GM10266 (cell line): ENCODE measurements at regions not wholly inside any gene's neighbourhood (a gene's known extent, or its start where the extent isn't known, plus 50 kb on each side); places are given as distances from the start of the nearest gene placed in this dataset.

Experiments used
- DNase-seq: peaks from one replicate; pipeline ENCODE4 v3.0.0; 2012; ENCODE audit errors: extremely low spot score
- CTCF ChIP-seq: IDR thresholded peaks from 2 replicates; pipeline ENCODE4 v1.5.1; 2012; ENCODE audit warnings: mild to moderate bottlenecking, low read depth; ENCODE audit not compliant: control insufficient read depth, insufficient read depth; ENCODE audit errors: missing control alignments

GRCh38 chr13:39279077-39279476, 240.8 kb downstream of the NHLRC3 start:
- no peak for DNase-seq
- TF ChIP-seq CTCF: no peak

GRCh38 chr13:39281539-39282150, 243.4 kb downstream of the NHLRC3 start:
- no peak for TF ChIP-seq CTCF
- DNase-seq: no peak

GRCh38 chr13:39282400-39282972, 244.2 kb downstream of the NHLRC3 start:
- DNase-seq: no peak
- no peak for TF ChIP-seq CTCF

- TF ChIP-seq CTCF: no peak
- DNase-seq: no peak
Measured at GRCh38 chr13:39283072-39283471, 244.8 kb downstream of the NHLRC3 start.

GRCh38 chr13:39284801-39285388, 246.6 kb downstream of the NHLRC3 start:
- TF ChIP-seq CTCF: no peak
- no peak for DNase-seq
